ENCODE measurements at regions not wholly inside any gene's neighbourhood (a gene's known extent, or its start where the extent isn't known, plus 50 kb on each side); places are given as distances from the start of the nearest gene placed in this dataset.

- TF ChIP-seq CTCF (IDR thresholded peaks at IDR 0.05; ENCODE audit: insufficient read depth, low read length, poor library complexity, severe bottlenecking), result no peak
- TF ChIP-seq EZH2phosphoT487 (conservative IDR thresholded peaks at IDR 0.05; ENCODE audit: low read length), result no peak
Observed at GRCh38 chr3:72087420-72087819, 302.5 kb upstream of the PROK2 start.

Data from SU-DHL-6 (cell line).